ENCODE measurements at regions not wholly inside any gene's neighbourhood (a gene's known extent, or its start where the extent isn't known, plus 50 kb on each side); places are given as distances from the start of the nearest gene placed in this dataset.
"Not testable (repeated sequence)": the region's sequence is repeated elsewhere in the genome, so short reads cannot be mapped to it uniquely, and the experiment has no call there.

DNA sequence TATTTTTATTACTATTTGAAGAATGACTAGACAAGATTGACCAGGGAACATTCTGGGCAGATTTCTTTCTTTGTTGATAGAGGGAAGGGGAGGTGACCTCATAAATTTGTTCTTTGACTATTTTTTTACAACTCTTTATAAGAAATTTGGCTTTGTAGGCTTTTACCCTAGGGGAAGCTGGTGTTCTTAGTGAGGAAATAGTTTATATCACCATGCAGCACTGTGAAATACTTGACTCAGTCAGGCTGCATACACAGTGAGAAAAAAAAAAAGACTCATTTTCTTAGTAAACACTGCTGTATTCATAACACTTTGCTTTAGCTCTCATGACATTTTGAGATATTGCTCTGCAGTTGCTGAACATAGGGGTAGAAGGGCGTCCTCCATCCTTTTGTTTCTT, 336.6 kb upstream of the PIK3R1 start:
- Histone ChIP-seq H3K4me3 (no peak overlapping the region), H3K27me3 (no peaks in the 10 kb centered on the region), H3K36me3 (no peaks in the 10 kb centered on the region), H3K27ac (peak overlapping the region; percentile 43), H3K4me1 (peaks cover 45% of the 10 kb centered on the region), H3K9me3 (no peaks in the 10 kb centered on the region)
- intact Hi-C loops (cut with DNase I) = no loop called here
- TF ChIP-seq POLR2AphosphoS5 (IDR thresholded peaks at IDR 0.05; ENCODE audit: insufficient read depth in 1 of 2, low read depth in 1 of 2) = peak; percentile 25 to 77
- TF ChIP-seq, protein P1, sequence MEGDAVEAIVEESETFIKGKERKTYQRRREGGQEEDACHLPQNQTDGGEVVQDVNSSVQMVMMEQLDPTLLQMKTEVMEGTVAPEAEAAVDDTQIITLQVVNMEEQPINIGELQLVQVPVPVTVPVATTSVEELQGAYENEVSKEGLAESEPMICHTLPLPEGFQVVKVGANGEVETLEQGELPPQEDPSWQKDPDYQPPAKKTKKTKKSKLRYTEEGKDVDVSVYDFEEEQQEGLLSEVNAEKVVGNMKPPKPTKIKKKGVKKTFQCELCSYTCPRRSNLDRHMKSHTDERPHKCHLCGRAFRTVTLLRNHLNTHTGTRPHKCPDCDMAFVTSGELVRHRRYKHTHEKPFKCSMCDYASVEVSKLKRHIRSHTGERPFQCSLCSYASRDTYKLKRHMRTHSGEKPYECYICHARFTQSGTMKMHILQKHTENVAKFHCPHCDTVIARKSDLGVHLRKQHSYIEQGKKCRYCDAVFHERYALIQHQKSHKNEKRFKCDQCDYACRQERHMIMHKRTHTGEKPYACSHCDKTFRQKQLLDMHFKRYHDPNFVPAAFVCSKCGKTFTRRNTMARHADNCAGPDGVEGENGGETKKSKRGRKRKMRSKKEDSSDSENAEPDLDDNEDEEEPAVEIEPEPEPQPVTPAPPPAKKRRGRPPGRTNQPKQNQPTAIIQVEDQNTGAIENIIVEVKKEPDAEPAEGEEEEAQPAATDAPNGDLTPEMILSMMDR (IDR thresholded peaks at IDR 0.05) = no peak
- TF ChIP-seq POLR2A (IDR thresholded peaks at IDR 0.05) = no peak
- DNase-seq (ENCODE audit: extremely low spot score in 2 of 2) = no peak

DNA sequence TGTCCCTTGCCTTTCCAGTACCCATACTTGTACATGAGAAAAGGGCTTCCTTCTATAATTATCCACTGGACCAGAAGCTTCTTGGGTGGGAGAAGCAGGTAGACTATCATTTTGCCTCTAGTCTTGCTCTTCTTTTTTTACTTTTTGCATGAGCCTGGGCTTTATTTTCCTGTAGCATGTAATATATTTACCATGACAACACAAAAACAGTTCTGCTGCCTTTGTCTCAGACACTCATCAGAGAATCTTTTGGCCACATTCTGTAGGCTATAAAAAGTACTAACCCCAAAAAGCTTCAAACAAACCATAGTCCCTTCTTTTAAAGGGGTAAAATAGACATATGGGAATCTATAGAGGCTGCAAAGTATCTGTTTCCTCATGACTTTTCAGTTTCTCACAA, 339.2 kb upstream of the PIK3R1 start:
- intact Hi-C loops (cut with DNase I) = no loop called here
- H3K27me3 ChIP-seq = no peaks in the 10 kb centered on the region
- no peaks in the 10 kb centered on the region for H3K36me3 ChIP-seq
- DNase-seq (ENCODE audit: extremely low spot score in 2 of 2) = no peak
- H3K9me3 ChIP-seq = no peaks in the 10 kb centered on the region
- H3K27ac ChIP-seq = peak overlapping the region; percentile 47
- peaks cover 45% of the 10 kb centered on the region for H3K4me1 ChIP-seq
- no peak for TF ChIP-seq POLR2A (IDR thresholded peaks at IDR 0.05)
- no peak for TF ChIP-seq POLR2AphosphoS5 (IDR thresholded peaks at IDR 0.05; ENCODE audit: insufficient read depth in 1 of 2, low read depth in 1 of 2)
- TF ChIP-seq, protein P1 (IDR thresholded peaks at IDR 0.05) = no peak
- no peak overlapping the region for H3K4me3 ChIP-seq

DNA sequence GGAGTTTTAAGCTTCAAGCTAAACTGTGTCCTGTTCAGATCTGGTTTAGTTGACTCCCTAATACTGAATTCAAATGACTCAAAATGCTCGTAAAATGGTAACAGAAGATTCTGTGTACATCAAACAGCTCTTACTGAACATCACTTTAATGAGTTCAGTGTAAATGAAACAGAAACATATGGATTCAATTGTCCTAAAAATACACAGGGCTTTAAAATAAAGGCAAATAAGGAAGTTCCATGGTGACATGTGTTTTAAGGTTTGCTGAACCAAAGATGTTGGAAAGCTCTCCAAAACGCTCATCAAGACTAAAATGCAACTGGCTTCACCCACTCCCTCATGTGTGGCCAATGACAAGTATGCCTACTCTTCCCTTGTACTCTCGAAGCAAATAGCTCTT, 340.0 kb upstream of the PIK3R1 start:
- intact Hi-C loops (cut with DNase I) = no loop called here
- Histone ChIP-seq H3K27ac (peak overlapping the region; percentile 47), H3K9me3 (no peaks in the 10 kb centered on the region), H3K27me3 (no peaks in the 10 kb centered on the region), H3K4me3 (no peak overlapping the region), H3K36me3 (no peaks in the 10 kb centered on the region), H3K4me1 (peaks cover 44% of the 10 kb centered on the region)
- no peak for DNase-seq (ENCODE audit: extremely low spot score in 2 of 2)
- TF ChIP-seq, protein P1 (IDR thresholded peaks at IDR 0.05) = no peak

DNA sequence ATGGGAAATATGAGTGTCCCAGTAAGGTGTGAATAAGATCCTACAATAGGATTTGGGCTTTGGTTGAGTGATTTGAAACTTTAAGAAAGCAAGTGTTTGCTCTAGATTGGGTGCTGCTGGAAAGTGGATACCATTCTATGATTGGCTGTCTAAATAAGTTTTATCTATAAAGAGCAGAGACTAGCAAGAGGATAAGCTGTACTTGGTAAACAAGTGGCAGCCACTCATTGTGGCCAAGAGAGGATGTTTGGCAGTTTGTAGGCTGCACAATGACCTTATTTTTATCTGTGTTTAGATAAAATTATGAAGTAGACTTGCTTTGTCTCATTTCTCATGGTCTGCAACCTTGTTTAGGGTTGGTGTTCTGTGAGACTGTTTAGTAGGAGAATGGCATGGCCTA, 341.6 kb upstream of the PIK3R1 start:
- TF ChIP-seq, protein P1 (IDR thresholded peaks at IDR 0.05) = no peak
- TF ChIP-seq POLR2AphosphoS5 (IDR thresholded peaks at IDR 0.05; ENCODE audit: insufficient read depth in 1 of 2, low read depth in 1 of 2) (no peak), POLR2A (IDR thresholded peaks at IDR 0.05) (no peak)
- Histone ChIP-seq H3K36me3 (no peaks in the 10 kb centered on the region), H3K4me3 (no peak overlapping the region), H3K4me1 (peaks cover 35% of the 10 kb centered on the region), H3K27ac (no peak overlapping the region), H3K9me3 (no peaks in the 10 kb centered on the region), H3K27me3 (no peaks in the 10 kb centered on the region)
- intact Hi-C loops (cut with DNase I) = no loop called here
- no peak for DNase-seq (ENCODE audit: extremely low spot score in 2 of 2)

DNA sequence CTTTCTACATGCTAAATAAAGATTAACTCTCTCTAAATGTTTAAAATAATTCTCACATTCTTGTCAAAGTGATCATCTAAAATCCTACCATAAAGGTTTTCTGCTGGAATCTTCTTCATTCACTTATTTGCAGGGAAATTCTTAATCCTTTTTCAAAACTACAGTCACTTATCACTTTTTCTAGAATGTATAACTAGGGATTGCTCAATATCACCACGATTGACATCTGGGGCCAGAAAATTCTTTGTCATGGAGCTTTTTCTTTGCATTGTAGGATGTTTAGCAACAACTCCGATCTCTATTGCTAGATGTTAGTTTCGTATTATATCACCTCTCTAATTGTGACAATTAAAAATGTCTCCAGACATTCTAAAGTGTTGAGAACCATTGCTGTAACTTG, 344.9 kb upstream of the PIK3R1 start:
- TF ChIP-seq POLR2AphosphoS5 (IDR thresholded peaks at IDR 0.05; ENCODE audit: insufficient read depth in 1 of 2, low read depth in 1 of 2) = no peak
- no peak for TF ChIP-seq POLR2A (IDR thresholded peaks at IDR 0.05)
- TF ChIP-seq, protein P1 (IDR thresholded peaks at IDR 0.05) = no peak
- H3K36me3 ChIP-seq = no peaks in the 10 kb centered on the region
- no peak for DNase-seq (ENCODE audit: extremely low spot score in 2 of 2)
- intact Hi-C loops (cut with DNase I) = no loop called here
- H3K4me1 ChIP-seq = peaks cover 12% of the 10 kb centered on the region
- no peaks in the 10 kb centered on the region for H3K27me3 ChIP-seq
- no peaks in the 10 kb centered on the region for H3K9me3 ChIP-seq
- no peak overlapping the region for H3K27ac ChIP-seq
- H3K4me3 ChIP-seq = no peak overlapping the region

DNA sequence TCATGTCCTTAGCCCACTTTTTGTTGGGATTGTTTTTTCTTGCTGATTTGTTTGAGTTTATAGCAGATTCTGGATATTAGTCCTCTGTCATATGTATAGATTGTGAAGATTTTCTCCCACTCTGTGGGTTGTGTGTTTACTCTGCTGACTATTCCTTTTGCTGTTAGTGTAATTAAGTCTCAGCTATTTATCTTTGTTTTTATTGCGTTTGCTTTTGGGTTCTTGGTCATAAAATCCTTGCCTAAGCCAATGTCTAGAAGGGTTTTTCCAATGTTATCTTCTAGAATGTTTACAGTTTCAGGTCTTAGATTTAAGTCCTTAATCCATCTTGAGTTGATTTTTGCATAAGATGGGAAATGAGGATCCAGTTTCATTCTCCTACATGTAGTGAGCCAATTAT, 351.2 kb upstream of the PIK3R1 start:
- DNase-seq (ENCODE audit: extremely low spot score in 2 of 2) = not testable (repeated sequence)

More for the DNA sequence above, 351.2 kb upstream of the PIK3R1 start:
- H3K4me3 ChIP-seq; H3K27ac ChIP-seq; H3K4me1 ChIP-seq; intact Hi-C loops (cut with DNase I); H3K9me3 ChIP-seq; H3K36me3 ChIP-seq; H3K27me3 ChIP-seq: not testable (repeated sequence)

Data from vagina (tissue), 2 donors.